Keratinocyte (primary cell): ENCODE measurements at regions not wholly inside any gene's neighbourhood (a gene's known extent, or its start where the extent isn't known, plus 50 kb on each side); places are given as distances from the start of the nearest gene placed in this dataset.

Experiments used
- DNase-seq: peaks from one replicate; pipeline ENCODE4 v3.0.0-alpha.2; 2011; ENCODE audit warnings: low read depth, missing footprints, low spot score
- FAIRE-seq: peaks from 2 replicates; lab custom pipeline; 2011; peaks lifted over from hg19 to GRCh38; lab: Jason Lieb, UNC
- H2AFZ ChIP-seq: 2 replicates; pipeline ENCODE4 v1.6.0; 2012; ENCODE audit warnings: low read length, control low read depth, inconsistent platforms; ENCODE audit not compliant: control insufficient read depth
- H3K27ac ChIP-seq: 2 replicates; pipeline ENCODE4 v1.5.1; 2011; ENCODE audit warnings: low read length; ENCODE audit not compliant: control insufficient read depth, insufficient read depth
- H3K27me3 ChIP-seq: 3 replicates; pipeline ENCODE4 v1.6.0; 2011; ENCODE audit warnings: low read length; ENCODE audit not compliant: control insufficient read depth, insufficient read depth; ENCODE audit errors: extremely low read depth
- H3K36me3 ChIP-seq, 2 experiments: 2 replicates in 1 of 2; 3 replicates in 1 of 2; pipeline ENCODE4 v1.5.1; 2011; ENCODE audit warnings: low read length in 2 of 2, mild to moderate bottlenecking in 1 of 2; ENCODE audit not compliant: control insufficient read depth in 2 of 2, insufficient read depth in 2 of 2; ENCODE audit errors: extremely low read depth in 1 of 2
- H3K4me1 ChIP-seq: 3 replicates; pipeline ENCODE4 v1.5.1; 2011; ENCODE audit warnings: low read length; ENCODE audit not compliant: control insufficient read depth, insufficient read depth; ENCODE audit errors: extremely low read depth
- H3K4me2 ChIP-seq: 3 replicates; pipeline ENCODE4 v1.6.0; 2011; ENCODE audit warnings: low read depth, low read length; ENCODE audit not compliant: control insufficient read depth, insufficient read depth; ENCODE audit errors: extremely low read depth
- H3K4me3 ChIP-seq, 3 experiments: fragments of 200-600 bp in 1 of 3; sonication (generic) in 1 of 3; 2 replicates in 2 of 3; 3 replicates in 1 of 3; pipeline ENCODE4 v1.5.1; 2011 to 2016; ENCODE audit warnings: low read length in 3 of 3, mild to moderate bottlenecking in 3 of 3, control low read depth in 2 of 3, inconsistent platforms in 1 of 3, low read depth in 1 of 3, mixed read lengths in 1 of 3, mixed run types in 1 of 3, moderate library complexity in 1 of 3; ENCODE audit not compliant: control insufficient read depth in 2 of 3, insufficient read depth in 2 of 3; ENCODE audit errors: extremely low read depth in 1 of 3
- H3K79me2 ChIP-seq: 2 replicates; pipeline ENCODE4 v1.6.0; 2012; ENCODE audit warnings: low read length; ENCODE audit not compliant: control insufficient read depth, insufficient read depth
- H3K9ac ChIP-seq: 3 replicates; pipeline ENCODE4 v1.6.0; 2011; ENCODE audit warnings: low read length; ENCODE audit not compliant: control insufficient read depth, insufficient read depth; ENCODE audit errors: extremely low read depth
- H3K9me1 ChIP-seq: 3 replicates; pipeline ENCODE4 v1.6.0; 2011; ENCODE audit warnings: low read length; ENCODE audit not compliant: control insufficient read depth, insufficient read depth; ENCODE audit errors: extremely low read depth
- H3K9me3 ChIP-seq: 2 replicates; pipeline ENCODE4 v1.5.1; 2012; ENCODE audit warnings: low read depth, low read length; ENCODE audit not compliant: control insufficient read depth
- H4K20me1 ChIP-seq: 3 replicates; pipeline ENCODE4 v1.6.0; 2011; ENCODE audit warnings: low read length; ENCODE audit not compliant: control insufficient read depth, insufficient read depth; ENCODE audit errors: extremely low read depth
- EZH2 ChIP-seq: IDR thresholded peaks from one replicate; pipeline ENCODE4 v1.6.1; 2012; ENCODE audit warnings: inconsistent platforms, mild to moderate bottlenecking, low read length, moderate library complexity
- dilution Hi-C: fragments of 300-500 bp; cut with MboI; formaldehyde crosslinking; loops from one replicate; pipeline ENCODE4 v1.7.0; 2020; ENCODE audit warnings: low sequenced_read_pairs; ENCODE audit not compliant: extremely low pct_ligation_motif_present
- TF ChIP-seq, protein P1 (sequence below), 3 experiments: IDR thresholded peaks in 1 of 3; conservative IDR thresholded peaks in 1 of 3; optimal IDR thresholded peaks in 1 of 3; 2 replicates in 2 of 3; 3 replicates in 1 of 3; pipeline versions ENCODE3 to v1.5.1; 2011; ENCODE audit warnings: low read length in 3 of 3, mild to moderate bottlenecking in 3 of 3, moderate library complexity in 2 of 3, control low read depth in 1 of 3, inconsistent platforms in 1 of 3; ENCODE audit not compliant: insufficient read depth in 2 of 3; ENCODE audit errors: extremely low read depth in 1 of 3

DNA sequence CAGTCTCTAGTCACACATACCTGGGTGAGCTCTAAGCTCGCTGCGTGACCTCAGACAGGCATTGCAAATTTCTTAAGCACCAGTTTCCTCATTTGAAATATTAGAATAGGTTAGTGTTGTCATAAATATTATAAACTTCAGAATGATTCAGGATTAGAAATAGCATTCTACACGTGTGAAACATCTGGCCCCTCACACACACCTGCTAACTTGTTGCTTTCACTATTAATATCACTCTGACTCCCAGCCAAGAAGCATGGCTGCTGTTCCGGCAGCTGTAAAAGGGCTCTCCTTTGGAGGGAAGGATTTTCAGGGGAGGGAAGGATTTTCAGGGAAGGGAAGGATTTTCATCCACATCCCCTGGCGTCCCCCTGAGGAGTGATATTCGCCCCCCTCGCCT lies 161.3 kb upstream of the GPR12 start:
- no peak overlapping the region for H3K27ac ChIP-seq
- H3K9ac ChIP-seq: no peak overlapping the region
- dilution Hi-C loops: no loop called here
- H3K9me1 ChIP-seq: no peaks in the 10 kb centered on the region
- TF ChIP-seq EZH2: no peak
- TF ChIP-seq, protein P1, sequence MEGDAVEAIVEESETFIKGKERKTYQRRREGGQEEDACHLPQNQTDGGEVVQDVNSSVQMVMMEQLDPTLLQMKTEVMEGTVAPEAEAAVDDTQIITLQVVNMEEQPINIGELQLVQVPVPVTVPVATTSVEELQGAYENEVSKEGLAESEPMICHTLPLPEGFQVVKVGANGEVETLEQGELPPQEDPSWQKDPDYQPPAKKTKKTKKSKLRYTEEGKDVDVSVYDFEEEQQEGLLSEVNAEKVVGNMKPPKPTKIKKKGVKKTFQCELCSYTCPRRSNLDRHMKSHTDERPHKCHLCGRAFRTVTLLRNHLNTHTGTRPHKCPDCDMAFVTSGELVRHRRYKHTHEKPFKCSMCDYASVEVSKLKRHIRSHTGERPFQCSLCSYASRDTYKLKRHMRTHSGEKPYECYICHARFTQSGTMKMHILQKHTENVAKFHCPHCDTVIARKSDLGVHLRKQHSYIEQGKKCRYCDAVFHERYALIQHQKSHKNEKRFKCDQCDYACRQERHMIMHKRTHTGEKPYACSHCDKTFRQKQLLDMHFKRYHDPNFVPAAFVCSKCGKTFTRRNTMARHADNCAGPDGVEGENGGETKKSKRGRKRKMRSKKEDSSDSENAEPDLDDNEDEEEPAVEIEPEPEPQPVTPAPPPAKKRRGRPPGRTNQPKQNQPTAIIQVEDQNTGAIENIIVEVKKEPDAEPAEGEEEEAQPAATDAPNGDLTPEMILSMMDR (optimal IDR thresholded peaks at IDR 0.05 in 1 of 3, IDR thresholded peaks at IDR 0.05 in 1 of 3, conservative IDR thresholded peaks at IDR 0.05 in 1 of 3; ENCODE audit: extremely low read depth in 1 of 3, insufficient read depth in 2 of 3, low read length in 3 of 3): no peak
- no peak overlapping the region for H3K4me2 ChIP-seq
- H2AFZ ChIP-seq: no peak overlapping the region
- no peaks in the 10 kb centered on the region for H3K4me1 ChIP-seq
- H3K79me2 ChIP-seq: no peaks in the 10 kb centered on the region
- peaks cover 5% of the 10 kb centered on the region for H3K27me3 ChIP-seq
- H3K36me3 ChIP-seq: no peaks in the 10 kb centered on the region
- H3K9me3 ChIP-seq: no peaks in the 10 kb centered on the region
- no peaks in the 10 kb centered on the region for H4K20me1 ChIP-seq
- H3K4me3 ChIP-seq: no peak overlapping the region
- no peak for FAIRE-seq
- DNase-seq: no peak

DNA sequence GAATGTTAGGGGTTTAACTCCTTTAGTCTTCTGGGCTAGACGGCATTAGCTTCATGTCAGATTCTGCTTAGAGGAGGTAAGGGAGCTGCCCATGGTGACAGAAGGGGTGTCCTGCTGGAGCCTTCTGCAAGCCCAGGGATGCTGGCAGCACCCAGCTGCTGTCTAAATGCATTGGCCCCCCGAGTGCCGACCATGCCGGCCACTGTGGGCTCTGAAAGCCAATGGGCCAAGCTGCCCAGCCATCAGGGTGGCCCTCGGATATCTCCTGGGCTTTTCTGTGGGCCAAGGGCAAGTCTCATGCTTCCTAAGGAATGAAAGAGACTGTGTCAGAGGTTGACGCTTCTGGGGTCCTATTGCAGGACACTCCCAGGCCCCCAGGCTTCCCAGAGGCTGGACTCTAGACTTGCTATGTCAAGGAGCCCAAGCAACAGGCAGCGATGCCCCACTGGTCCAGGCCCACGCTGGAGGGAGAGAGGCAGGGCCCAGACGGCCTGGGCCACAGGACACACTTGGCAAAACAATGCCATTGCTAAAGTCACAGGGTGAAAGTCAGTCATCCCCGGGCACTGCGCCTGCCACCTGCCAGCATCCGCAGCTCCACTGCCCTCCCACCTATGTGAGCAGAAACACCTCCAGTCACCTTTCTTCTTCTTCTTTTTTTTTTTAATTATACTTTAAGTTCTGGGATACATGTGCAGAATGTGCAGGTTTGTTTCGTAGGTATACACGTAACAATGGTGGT lies 160.2 kb upstream of the GPR12 start:
- no peaks in the 10 kb centered on the region for H3K4me1 ChIP-seq
- H3K4me2 ChIP-seq: no peak overlapping the region
- H3K9me3 ChIP-seq: no peaks in the 10 kb centered on the region
- no peak for TF ChIP-seq EZH2
- TF ChIP-seq, protein P1 (optimal IDR thresholded peaks at IDR 0.05 in 1 of 3, IDR thresholded peaks at IDR 0.05 in 1 of 3, conservative IDR thresholded peaks at IDR 0.05 in 1 of 3; ENCODE audit: extremely low read depth in 1 of 3, insufficient read depth in 2 of 3, low read length in 3 of 3): no peak
- no peak overlapping the region for H2AFZ ChIP-seq
- no peak for DNase-seq
- H3K36me3 ChIP-seq: no peaks in the 10 kb centered on the region
- H3K79me2 ChIP-seq: no peaks in the 10 kb centered on the region
- no peak overlapping the region for H3K27ac ChIP-seq
- FAIRE-seq: no peak
- peaks cover 5% of the 10 kb centered on the region for H3K27me3 ChIP-seq
- dilution Hi-C loops: no loop called here
- no peaks in the 10 kb centered on the region for H4K20me1 ChIP-seq
- no peak overlapping the region for H3K4me3 ChIP-seq
- H3K9me1 ChIP-seq: no peaks in the 10 kb centered on the region
- no peak overlapping the region for H3K9ac ChIP-seq
